ENCODE measurements at regions not wholly inside any gene's neighbourhood (a gene's known extent, or its start where the extent isn't known, plus 50 kb on each side); places are given as distances from the start of the nearest gene placed in this dataset.
"Not testable (repeated sequence)": the region's sequence is repeated elsewhere in the genome, so short reads cannot be mapped to it uniquely, and the experiment has no call there.

DNA sequence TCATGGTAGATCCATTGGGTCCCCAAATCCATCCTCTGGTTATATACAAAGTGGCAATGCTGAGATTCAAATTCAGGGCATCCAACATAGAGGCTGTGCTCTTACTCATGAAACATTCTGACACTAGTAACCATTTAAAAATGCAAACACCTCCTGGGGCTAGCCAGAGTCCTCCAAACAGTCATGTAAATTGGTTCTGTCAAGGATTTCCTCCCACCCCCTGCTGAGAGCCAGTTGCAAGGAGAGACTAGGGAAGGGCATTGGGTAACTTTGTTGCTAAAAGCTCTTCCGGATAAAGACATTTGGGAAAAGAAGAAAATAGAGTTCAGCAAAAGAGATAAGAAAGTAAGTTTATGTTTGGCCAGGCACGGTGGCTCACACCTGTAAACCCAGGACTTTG is 58.3 kb downstream of the ART5 start:
- DNase-seq: not testable (repeated sequence)

DNA sequence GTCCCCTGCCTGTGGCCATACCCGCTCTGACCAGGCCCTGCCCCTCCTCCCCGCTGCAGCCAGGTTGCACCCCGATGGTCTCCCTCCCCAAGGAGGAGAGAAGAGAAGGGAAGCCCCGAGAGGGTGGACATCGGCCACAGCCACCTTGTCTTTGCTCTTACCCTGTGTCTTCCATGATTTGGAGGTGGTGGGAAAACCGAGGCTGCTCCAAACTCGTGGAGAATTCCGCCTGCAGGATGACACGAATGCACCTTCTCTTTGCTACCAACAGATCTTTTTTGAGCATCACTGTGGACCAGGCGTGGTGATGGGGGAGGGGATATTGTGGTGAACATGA is 60.4 kb downstream of the ART5 start:
- DNase-seq: peak in 1 of 14 donors; percentile 1

DNA sequence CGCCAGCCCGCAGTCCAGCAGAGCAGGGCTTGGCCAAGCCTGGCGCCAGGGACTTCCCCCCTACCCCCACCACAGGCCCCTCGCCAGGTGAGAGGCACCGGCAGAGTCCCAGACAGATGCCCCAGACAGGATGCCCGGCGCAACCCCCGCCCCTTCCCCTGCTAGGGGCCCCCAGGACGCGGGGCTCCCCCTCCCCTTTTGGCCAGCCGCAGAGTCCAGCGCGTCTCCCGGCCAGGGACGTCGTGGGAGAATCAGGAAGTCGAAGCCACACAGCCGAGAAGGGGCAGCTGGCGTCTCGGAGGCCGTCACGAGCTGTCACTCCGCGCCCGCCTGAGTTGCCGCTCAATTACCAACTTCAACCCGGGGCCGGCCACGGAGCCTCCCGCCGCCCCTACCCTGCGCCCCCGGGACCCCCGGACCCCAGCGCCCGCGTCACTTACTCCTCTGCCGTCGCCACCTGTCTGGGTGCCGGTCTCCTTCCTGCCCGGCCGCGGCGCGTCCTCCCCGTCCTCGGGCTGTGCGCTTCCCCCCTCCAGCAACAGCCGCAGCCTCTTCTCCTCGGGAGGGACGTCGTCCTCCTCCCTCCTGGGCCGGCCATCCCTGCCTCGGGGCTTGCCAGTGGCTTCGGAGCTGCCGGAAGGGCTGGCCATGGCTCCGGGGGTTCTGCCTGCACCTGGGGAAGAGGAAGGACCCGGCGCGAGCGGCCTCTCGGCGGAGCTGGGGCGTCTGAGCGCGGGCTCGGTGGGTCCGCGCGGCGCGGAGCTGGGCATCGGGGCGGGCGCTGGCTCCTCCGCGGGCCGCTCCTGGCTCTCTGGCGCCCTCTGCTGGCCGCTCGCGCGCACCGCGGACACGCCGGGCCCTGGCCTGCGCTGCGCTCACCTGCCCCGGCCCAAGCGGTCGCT is 61.1 kb downstream of the ART5 start:
- DNase-seq: peak in 2 of 14 donors; percentile 1 to 37

DNA sequence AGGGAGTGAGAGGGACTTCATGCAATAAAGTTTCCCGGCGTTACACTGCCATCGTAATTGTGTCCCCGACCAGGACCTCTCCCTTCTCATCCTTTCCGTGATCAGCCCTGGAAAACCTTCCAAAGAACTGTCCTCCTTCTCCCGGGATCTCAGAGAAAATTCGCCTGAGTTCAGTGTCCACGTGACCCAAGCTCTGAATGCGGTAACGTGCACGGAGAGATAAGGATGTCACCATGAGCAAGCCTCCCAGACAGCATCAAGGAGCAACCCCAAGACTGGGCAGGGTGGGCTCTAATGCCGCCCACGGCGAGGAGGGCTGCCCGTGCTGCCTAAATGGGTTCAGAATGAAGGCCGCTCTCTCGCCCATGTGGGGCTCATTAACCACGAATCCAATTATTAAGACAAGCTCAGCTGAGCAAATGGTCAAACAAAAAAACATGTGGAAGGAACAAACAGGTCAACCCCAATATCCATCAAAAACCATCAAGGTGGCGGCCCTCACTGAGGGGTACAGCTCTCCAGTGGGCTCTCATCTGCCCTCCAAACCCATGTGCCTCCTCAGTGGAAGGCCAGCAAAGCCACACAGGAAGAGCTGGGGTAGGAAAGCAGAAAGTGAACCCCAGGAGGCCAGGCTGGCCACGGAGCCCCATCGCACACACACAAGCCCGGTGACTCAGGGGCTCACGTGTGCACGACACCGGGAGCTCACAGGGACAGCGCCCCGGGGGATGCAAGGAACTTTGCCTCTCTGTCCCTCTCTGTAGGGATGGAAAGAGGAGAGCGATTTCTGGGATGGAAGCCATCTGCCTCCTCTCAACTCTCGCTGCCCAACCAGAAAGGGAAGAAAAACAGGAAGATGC is 62.0 kb downstream of the ART5 start:
- not testable (repeated sequence) for DNase-seq

DNA sequence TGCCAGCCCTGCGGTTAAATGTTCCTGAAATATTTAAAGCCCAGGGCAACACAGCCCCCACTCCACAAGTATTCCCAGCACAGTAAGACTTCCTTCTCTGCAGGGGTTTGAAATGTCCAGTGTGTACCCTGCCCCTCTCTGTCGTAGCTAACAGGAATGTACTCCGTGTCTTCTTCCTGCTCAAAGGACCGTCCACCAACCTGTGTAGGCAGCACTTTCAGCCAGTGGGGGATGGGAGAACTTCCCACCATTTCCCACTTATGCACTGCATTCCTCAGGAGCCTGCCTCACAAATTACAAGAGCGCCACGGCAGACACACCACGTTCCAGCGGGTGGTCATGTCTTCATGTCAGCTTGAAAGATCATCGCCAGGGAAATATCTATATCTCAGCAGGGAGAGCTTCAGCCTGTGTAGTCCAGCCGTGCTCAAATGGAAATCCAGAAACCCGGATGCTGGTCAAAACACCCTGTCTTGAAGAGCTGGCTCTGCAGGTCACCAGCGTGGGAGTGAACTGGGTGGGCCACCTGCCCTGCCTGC is 65.7 kb downstream of the ART5 start:
- not testable (repeated sequence) for DNase-seq

DNA sequence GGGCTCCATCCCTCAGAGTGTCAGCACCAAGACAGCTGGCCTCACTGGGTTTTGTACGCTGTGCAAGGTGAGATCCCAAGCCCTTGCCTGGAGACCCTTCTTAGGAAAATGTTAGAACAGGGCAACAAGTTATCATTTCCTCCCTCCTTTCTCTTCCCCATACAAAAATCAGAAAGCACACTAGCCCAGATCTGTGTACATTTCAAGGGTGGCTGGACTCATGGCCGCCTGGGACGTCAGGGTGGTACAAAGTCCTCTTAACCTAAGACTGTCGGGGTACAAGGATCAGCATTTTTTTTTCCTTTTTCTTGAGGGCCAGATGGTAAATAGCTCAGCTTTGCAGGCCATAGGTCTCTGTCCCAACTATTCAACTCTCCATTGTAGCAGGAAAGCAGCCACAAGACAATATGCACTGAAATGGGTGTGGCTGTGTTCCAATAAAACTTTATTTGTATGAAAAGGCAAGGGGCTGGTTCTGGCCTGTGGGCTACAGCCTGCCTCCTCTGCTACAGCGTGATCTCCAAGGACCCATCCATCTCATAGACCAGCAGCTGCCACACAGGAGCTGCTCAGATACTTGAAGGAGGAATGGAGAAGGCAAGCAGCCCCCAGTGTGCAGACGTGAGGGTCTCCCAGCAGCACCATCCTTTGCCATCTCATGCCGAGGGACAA is 68.7 kb downstream of the ART5 start:
- not testable (repeated sequence) for DNase-seq

DNA sequence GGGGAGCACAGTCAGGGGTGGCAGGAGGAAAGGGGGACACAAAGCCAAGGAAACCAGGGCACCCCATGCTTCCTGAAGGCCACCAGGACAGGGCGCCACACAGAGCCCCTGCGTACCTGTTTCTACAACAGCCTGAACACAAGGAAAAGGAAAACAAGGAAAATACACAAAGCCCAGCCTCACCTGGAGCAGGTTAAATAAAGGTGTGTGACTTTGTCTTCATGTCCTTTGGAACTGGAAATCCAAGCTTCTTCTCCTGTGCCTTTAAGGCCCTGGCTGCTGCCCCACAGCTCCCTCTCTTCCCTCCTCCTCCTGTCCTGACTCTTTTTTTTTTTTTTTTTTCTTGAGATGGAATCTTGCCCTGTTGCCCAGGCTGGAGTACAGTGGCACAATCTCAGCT is 70.0 kb downstream of the ART5 start:
- DNase-seq: not testable (repeated sequence)

DNA sequence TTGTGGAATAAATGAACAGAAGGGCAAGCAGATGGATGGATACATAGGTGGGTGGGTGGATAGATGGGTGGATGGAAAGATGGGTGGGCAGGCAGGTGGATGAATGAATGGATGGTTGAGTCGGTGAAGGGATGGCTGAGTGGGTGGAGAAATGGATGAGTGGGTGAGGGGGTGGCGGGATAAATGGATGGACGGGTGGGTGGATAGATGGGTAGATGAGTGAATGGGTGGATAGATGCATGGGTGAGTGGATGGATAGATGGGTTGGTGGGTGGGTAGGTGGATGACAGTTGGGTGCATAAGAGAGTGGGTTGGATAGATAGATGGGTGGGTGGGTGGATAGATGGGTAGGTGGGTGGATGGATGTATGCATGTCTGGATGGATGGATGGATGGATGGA is 76.0 kb downstream of the ART5 start:
- DNase-seq: not testable (repeated sequence)

DNA sequence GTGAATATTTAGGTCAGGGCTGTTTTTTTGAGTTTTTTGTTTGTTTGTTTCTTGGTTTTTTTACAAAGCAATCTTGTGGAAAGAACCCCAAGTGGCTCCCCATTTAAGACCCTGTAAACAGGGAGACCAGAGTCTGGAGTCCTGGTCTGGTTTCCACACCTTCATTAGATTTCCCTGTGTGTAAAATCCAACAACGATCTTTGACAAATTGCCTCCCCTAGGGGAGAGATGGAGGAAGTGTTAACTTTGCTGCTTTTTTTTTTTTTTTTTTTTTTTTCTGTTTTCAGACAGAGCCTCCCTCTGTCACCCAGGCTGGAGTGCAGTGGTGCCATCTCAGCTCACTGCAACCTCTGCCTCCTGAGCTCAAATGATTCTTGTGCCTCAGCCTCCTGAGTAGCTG is 77.4 kb downstream of the ART5 start:
- not testable (repeated sequence) for DNase-seq

DNA sequence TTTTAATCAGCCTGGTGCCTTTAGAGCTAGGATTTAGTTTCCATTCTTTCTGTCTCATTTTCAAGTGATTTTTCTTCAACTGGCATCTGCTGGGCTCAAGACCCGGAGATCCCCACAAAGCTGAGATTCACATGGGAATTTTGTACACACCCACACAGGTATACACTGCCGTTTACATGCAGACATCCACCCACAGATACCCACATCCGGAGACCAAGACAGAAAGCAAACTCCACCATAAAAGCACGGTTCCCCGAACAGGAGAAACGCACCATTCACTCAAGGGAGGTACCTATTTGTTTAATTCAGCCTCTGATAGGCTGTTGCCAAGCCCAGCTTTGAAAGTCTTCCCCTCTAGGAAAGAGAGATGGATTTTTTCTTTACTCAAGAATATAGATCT is 87.2 kb downstream of the ART5 start:
- not testable (repeated sequence) for DNase-seq

DNA sequence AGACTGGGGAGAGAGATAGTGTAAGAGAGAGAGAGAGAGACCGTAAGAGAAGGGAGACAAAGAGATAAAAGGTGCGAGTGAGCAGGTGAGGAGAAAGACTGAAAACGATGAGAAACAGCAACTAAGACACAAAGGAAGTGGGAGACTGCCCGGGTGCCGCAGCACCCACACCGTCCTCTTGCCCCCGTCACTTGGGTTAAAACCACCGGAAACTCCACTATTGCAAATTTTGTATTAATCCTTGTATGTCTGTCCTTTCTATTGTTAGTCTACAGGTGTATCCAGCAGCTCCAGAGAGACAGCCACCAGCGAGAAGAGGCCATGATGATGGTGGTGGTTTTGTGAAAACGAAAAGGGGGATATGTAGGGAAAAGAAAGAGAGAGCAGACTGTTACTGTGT is 96.8 kb downstream of the ART5 start:
- not testable (repeated sequence) for DNase-seq

DNA sequence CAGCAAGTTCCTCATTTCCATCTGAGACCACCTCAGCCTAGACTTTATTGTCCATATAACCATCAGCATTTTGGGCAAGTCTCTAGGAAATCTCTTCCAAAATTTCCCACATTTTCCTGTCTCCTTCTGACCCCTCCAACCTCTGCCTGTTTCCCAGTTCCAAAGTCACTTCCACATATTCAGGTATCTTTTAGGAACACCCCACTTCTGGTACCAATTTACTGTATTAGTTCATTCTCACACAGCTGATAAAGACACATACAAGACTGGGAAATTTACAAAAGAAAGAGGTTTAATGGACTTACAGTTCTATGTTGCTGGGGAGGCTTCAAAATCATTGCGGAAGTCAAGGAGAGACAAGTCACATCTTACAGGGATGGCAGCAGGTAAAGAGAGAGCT is 103.6 kb downstream of the ART5 start:
- DNase-seq: not testable (repeated sequence)

DNA sequence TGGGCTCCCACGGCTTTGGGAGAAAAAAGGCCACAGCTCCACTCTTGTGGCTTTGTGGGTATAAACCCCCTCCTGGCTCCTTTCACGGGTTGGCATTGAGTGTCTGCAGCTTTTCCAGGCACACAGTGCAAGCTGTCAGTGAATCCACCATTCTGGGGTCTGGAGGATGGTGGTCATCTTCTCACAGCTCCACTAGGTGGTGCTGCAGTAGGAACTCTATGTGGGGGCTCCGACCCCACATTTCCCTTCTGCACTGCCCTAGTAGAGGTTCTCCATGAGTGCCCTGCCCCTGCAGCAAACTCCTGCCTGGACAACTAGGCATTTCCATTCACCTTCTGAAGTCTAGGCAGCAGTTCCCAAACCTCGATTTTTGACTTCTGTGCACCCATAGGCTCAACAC is 104.5 kb downstream of the ART5 start:
- not testable (repeated sequence) for DNase-seq

DNA sequence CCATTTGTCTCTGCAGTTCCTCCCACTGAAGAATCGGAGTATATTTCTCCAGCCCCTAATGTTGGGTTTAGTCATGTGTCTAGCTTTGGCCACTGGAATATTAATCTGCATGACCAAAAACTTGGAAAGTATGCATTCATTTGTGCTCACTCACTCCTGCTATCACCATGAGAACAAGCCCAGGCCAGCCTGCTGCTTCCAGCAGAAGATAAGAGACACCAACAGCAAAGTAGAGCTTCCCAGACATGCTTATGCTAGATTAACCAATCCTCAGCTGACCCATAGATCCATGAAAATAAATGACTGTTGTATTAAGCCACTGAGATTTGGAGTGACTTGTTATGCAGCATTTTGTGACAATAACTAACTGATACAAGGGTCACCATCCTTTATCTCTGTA is 108.8 kb downstream of the ART5 start:
- DNase-seq: not testable (repeated sequence)

DNA sequence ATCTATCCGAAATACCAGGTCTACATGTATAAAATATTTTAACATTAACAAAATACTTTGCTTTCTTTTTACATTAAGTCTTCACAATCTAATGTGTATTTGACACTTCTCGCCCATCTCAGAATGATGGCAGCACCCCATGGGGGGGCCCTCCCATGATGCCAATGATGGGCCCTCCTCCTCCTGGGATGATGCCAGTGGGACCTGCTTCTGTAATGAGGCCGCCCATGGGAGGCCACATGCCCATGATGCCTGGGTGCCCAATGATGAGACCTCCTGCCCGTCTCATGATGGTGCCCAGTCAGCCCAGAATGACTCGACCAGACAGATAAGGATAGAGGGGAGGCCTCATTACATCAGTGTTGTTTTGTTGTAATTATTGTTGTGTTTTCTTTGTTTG is 110.5 kb downstream of the ART5 start:
- DNase-seq: not testable (repeated sequence)

DNA sequence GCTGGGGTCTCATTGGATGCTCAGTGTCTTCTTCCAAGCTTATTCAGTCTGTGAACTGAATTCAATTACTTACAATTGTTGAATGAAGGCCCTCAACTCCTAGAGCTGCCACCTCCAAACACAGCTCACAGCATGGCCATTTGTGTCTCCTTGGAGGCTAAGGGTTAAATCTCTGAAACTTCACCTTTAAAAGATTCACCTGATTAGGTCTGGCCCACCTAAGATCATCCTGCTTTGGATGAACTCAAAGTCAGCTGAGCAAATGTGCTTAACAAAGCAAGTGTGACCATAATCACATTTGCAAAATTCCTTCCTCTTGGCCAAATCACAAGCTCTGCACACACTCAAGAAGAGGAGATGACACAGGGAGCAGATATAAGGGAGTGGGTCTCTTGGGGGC is 118.2 kb downstream of the ART5 start:
- not testable (repeated sequence) for DNase-seq

DNA sequence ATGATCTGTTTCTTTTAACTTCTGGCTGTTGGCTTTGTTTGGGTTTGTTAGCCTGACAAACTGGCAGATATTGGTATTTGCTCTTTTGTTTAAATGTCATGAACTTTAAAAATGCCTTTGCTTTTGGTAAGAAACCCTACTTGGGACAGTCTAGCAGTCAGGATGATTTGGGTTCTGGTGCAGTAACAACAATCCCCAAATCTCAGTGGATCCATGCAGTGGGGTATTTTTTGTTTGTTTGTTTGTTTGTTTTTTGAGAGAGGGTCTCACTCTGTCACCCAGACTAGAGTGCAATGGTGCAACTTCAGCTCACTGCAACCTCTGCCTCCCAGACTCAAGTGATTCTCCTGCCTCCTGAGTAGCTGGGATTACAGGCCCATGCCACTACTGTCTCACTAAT is 120.9 kb downstream of the ART5 start:
- not testable (repeated sequence) for DNase-seq

DNA sequence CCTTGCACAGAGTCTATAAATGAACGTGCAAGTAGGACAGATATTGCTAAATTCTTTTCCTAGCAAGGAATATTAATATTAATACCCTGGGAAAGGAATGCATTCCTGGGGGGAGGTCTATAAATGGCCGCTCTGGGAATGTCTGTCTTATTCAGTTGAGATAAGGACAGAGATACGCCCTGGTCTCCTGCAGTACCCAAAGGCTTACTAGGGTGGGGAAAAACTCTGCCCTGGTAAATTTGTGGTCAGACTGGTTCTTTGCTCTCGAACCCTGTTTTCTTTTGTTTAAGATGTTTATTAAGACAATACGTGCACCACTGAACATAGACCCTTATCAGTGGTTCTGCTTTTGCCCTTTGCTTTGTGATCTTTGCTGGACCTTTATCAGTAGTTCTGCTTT is 122.0 kb downstream of the ART5 start:
- not testable (repeated sequence) for DNase-seq

DNA sequence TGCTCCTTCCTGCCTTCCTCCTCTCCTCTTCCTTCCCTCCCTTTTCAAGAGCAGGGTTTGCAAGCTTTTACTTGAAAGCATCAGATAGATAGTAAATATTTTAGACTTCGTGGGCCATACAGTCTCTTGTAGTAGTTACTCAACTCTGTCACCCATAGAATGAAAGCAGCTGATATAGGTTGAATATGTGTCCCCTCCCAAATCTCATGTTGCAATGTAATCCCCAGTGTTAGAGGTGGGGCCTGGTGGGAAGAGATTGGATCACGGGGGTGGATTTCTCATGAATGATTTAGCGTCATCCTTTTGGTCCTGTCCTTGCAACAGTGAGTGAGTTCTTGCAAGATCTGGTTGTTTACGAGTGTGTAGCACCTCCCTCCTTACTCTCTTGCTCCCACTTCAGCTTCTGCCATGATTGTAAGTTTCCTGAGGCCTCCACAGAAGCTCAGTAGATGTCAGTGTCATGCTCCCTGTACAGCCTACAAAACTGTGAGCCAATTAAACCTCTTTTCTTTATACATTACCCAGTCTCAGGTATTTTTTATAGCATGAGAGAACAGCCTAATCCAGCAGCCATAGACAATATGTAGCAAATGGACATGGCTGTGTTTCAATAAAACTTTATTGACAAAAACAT is 124.7 kb downstream of the ART5 start:
- not testable (repeated sequence) for DNase-seq

DNA sequence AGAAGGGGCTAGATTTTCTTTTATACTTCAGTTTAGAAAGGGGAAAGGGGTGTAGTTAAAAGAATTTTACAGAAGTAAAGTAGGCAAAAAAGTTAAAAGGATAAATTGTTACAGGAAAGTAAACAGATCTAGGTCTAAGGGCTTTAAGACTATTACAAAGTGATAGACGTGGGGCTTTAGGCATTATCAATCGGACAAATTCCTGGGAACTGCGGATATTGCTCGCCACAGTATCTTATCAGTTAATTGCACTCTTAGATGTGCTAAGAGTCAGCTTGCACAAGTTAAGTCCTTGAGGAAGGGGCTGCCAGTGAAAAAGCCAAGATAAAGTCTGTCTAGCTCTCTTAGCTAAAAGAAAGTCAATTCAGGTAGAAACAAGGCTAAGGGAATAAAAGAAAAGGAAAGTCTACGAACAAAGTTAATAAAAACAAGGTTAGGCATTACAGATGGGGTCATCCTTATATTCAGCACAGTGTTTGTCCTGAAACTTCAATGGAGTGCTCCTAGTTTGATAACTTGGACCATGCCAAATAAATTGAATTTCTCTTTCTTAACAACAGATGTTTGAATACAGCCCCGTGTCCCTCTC is 125.4 kb downstream of the ART5 start:
- DNase-seq: not testable (repeated sequence)

DNA sequence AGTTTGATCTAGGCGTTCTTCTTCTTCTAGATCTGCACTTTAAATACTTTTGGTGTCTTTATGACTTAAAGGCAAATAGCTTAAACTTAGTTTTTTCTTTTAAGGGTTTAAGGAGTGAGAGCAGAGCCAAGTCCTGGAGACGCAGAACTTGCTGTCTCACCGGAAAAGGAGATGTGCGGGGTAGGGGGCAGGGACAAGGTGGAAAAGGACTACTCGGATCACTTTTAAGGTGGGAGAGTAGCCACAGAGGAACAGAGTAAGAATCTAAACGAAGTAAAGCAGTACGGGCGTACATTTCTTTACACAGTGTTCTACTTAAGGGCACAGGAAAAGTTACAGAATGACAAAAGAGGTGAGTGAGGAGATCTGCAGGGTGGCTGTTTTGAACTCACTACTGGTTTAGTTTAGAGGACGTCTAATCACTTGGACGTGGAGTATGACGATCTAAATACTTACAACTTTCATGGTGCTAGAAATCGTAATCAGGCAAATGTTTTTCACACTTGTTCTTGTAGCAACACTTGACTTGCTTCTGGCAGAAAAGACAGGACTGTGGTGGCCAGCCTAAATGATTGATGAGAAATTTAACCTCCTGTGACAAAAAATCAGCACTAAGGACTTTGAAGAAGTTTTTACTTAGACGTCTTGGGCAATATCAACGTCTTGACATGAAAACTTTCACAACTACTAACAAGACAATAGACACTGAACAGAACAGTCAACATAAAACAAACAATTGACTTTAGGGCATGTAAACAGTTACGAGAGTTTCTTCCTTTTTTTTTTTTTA is 127.0 kb downstream of the ART5 start:
- not testable (repeated sequence) for DNase-seq
